Inferior parietal cortex (tissue), 1 donor: ENCODE measurements at regions not wholly inside any gene's neighbourhood (a gene's known extent, or its start where the extent isn't known, plus 50 kb on each side); places are given as distances from the start of the nearest gene placed in this dataset.
"Not testable (repeated sequence)": the region's sequence is repeated elsewhere in the genome, so short reads cannot be mapped to it uniquely, and the experiment has no call there.

ENCODE experiments used
- DNase-seq: peaks from one replicate; pipeline ENCODE4 v3.0.0-alpha.2; 2016; ENCODE audit errors: extremely low spot score

DNA sequence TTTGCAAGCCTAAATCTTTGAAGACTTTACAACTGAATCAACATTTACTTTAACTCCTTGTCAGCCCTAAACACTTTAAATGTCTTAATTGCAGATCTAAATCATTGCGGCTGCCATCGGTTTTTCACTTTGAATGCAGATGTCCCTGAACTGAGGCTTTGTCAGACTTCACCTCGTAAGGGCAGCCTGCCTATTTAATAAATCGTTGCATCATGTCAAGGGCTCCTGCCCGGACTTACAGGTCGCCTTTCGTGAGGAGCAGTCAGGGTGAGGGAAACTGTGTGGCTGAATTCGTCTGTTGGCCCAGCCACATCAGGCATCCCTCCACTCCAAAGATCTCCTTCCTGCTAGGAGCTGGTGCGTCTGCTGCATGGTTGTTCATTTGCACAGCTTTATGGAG, 368.2 kb upstream of the NPVF start:
- DNase-seq: no peak

GRCh38 chr7:25597946-25598345, 369.7 kb upstream of the NPVF start:
- DNase-seq: no peak

DNA sequence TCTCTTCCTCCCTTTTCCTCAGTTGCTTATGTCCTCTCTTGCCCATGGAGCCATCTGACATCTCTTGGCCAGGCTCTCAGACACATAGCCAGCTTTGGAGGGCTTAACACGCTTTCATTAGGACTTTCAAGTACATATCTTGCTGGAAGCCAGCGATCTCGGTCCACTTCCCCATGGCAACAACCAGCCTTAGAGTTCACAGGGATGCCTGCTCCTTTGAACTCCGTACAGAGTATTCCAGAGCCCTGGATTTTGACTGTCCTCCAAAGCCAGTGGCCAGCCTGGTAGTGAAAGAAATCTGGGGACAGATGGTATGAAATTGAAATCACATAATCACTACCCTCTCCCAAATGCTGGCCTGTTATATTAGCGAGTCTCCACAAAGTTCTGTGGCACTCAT, 370.5 kb upstream of the NPVF start:
- DNase-seq: no peak

DNA sequence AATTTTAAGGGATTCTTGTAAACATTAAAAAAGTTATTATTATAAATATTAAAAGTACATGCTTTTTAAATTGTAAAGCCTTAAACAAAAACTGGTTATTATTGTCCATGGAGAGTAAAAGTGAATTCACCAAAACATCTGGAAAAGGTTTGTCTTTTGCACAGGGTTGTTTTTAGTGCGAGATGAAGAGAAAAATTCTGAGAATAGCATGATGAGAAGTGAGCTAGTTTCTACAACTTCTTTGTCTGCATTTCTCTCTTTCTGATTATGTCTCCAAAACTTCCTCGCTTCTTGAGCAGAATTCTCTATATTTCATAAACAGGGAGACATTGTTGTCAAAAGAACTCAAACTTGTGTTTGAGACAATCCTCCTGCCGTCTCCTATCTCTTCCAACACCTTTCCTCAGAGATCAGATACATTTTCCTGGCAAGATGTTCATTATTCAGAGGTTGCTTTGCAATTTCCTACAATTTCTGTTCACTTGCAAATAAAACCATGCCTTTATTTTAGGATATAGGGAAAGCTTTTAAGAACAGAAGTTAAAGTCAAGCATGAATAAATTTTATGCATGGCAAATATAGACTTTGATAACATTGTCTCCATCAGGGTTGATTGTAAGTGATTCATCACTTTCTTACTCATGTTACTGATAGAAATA, 372.1 kb upstream of the NPVF start:
- DNase-seq: no peak

DNA sequence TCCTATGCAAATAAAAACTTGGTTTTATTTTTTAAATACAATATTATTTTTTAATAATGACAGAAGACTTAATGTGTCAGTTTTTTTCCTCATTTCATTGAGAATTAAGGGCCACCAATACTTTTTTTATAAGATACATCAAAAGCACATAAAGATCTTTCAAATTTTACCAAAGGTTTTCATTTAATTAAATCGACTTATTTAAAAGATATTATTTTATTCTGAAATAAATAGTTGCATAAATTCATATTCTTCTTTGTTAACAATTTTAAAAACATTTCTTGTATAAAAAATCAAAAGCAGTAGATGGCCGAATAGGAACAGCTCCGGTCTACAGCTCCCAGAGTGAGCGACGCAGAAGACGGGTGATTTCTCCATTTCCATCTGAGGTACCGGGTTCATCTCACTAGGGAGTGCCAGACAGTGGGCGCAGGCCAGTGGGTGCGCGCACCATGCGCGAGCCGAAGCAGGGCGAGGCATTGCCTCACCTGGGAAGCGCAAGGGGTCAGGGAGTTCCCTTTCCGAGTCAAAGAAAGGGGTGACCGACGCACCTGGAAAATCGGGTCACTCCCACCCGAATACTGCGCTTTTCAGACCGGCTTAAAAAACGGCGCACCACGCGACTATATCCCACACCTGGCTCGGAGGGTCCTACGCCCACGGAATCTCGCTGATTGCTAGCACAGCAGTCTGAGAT, 374.6 kb upstream of the NPVF start:
- DNase-seq: not testable (repeated sequence)

DNA sequence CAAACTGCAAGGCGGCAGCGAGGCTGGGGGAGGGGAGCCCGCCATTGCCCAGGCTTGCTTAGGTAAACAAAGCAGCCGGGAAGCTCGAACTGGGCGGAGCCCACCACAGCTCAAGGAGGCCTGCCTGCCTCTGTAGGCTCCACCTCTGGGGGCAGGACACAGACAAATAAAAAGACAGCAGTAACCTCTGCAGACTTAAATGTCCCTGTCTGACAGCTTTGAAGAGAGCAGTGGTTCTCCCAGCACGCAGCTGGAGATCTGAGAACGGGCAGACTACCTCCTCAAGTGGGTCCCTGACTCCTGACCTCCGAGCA, 375.1 kb upstream of the NPVF start:
- not testable (repeated sequence) for DNase-seq

DNA sequence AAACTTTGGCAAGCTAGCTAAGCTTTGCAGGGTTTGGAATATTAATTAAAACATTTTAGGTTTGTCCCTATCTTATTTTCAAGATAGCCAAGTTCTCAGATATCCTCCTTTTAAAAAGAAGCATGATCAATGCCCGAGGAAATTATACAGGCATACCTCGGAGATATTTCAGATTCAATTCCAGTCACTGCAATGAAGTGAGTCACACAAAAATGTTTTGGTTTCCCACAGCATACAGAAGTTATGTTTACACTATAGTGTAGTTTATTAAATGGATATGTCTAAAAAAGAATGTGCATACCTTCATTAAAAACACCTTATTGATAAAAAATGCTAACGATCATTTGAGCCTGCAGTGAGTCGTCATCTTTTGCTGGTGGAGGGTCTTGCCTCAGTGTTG, 382.9 kb upstream of the NPVF start:
- DNase-seq: no peak

DNA sequence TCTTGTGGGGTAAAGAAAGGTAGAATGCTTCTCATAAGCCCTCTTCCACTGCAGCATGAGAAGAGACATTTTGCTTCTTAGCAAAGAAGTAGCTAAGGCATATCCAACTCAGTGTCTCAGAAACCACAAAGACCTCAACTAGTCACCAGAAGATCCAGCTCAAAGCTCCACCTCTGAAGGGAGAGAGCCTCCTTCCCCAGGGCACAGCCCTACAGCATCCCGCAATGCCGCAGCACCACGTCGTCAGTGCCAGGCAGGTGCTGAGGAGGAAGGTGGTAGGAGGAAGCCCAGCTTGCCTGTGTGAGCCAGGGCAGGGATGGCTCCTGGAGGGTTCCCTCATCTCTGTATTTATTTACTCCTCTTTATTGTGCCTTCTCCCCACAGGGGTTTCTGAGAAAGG, 385.6 kb upstream of the NPVF start:
- DNase-seq: no peak

DNA sequence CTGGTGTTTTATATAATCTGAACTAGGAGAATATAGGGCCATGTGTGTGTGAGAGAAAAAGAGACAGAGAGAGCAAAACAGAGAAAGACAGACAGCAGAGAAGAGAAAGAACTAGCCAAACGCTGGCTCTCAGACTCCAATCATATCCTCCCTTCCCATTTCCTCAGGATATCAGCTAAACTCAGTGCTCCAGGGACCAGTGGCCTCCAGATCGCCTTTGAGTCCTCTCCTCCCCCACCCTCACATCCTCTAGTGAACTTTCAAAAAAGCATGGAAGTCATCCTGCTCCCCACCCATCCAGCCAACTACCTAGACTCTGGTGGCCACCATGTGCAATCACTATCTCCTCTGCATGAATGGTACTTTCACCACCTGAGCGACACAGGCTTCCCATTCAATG, 386.1 kb upstream of the NPVF start:
- DNase-seq: no peak

DNA sequence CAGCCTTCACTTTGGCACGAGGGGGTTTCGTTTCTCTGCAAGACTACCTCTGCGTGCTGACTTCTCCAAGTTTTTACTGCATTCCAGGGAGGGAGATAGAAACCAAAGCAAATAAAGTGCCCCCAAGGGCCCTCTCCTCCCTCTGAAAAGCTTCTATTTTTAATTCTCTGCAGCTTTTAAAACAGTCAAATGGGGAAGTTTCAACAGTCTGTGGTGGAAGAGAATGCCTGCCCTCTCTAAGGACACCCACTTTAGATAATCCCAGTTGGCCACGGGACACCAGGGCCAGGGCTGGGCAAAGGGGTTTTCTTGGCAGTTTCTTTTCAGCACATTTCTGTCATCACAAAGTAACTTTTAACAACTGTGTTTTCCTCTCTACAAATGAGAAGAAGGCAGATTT, 386.7 kb upstream of the NPVF start:
- DNase-seq: no peak

DNA sequence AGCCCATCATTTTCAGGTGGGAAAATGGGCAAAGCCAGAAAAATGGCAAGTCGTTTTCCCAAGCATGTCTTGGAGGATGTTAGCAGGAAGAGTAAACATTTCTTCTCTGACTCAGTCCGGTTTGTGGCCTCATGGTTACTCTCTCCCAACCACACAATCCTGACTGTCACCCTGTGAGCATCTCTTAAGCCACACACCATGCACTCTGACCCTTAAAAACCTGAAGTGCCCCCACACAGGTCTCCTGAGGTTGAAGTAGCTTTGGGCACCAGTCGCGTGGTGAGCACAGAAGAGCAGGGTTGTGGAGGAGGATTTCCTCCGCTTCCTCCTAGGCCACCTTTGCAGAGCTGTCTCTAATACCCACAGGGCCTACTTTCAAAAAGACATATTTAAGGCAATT, 387.3 kb upstream of the NPVF start:
- no peak for DNase-seq

- no peak for DNase-seq
Measured at GRCh38 chr7:25617214-25617613, 388.9 kb upstream of the NPVF start.

GRCh38 chr7:25617673-25618072, 389.4 kb upstream of the NPVF start:
- DNase-seq: no peak

- no peak for DNase-seq
Measured at GRCh38 chr7:25619381-25619780, 391.1 kb upstream of the NPVF start.

DNA sequence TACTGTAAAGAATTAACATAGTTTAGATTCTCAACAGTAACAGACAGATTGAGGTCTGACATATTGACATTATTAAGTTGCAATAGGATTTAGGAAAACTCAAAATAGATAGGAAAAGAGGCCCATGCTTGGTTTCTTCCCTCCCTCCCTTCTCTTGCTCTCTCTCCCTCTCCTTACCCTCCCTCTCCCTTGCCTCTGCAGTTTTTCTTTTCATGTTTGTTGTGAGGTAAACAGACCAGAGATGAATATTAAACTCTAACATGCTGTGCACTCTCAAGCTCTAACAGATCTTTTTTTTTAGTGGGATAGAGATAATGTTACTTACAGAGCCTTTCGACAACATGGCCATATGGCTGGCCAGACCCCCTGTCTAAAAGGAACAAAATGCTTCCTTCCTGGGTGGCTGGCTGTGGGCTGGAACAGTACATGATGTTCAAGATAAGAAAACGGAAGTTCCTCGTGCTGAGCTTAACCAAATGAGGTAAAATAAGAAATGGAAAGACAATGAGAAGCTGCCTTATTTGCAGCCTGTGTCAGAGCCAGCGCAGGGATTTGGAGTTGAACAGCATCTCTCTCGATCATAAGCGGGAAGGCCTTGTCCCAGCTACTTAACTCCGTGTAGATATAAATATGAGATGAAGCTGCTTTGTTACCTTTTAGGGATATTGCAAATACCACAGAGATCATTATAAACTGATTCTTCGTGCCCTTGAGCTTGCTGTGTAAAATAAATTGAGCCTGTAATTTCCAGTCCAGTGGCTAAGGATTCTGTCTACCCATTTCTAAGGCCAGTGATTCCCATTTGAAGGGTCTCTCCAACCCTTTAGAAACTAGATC, 391.9 kb upstream of the NPVF start:
- DNase-seq: peak; percentile 53

DNA sequence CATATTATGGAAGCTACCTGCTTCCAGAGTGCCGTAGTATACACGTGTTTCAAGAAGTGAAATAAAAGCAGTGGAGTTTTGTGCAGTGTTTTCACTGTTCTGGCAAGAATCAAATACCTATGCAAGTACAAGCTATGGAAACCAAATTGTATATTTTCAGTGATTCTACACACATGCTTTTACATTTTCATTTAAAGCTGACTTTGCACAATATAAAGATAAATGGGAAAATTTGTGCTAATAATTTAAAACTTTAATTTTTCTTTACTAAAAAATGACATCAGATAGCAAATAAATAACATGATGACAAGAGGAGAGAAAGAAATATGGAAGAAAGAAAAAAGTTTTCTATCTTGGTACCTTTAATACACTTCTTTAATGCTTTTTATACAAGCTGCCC, 393.7 kb upstream of the NPVF start:
- DNase-seq: no peak

DNA sequence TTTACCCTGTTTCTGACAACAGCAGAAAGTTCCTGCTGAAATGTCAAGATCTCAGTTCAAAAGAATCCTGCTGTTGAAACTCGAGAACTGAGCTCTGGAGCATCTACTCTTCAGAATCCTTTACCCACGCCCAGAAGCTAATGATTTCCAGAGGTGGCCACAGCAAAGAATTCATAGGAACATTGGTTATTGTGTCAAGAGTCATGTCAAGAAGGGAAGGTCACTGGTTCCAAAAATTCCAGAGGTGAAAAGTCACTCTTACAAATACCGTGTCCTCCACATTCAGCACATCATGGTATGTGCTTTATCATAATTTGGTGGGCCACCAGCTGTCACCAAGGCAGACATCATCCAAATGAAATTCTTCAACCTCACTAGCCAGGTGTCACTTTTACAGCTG, 394.4 kb upstream of the NPVF start:
- no peak for DNase-seq

- no peak for DNase-seq
Measured at GRCh38 chr7:25624051-25624450, 395.8 kb upstream of the NPVF start.

DNA sequence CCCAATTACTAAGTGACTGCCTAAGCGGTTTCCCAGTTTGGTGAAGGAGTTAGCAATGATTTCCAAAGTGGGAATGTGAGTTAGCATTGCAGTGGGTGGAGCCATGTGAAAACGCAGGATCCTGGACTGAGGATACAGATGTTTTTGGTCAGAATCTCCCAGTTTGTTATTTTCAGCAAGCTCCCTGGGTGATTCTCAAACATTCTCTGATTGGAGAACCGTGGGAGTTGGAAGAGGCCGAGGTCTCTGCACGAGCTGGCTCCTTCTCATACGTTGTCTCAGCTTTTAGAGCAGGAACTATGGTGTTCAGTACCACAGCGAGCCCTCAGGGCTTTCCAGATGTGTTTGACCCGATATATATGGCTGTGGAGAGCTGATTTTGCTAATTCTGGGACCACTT, 396.5 kb upstream of the NPVF start:
- DNase-seq: no peak

DNA sequence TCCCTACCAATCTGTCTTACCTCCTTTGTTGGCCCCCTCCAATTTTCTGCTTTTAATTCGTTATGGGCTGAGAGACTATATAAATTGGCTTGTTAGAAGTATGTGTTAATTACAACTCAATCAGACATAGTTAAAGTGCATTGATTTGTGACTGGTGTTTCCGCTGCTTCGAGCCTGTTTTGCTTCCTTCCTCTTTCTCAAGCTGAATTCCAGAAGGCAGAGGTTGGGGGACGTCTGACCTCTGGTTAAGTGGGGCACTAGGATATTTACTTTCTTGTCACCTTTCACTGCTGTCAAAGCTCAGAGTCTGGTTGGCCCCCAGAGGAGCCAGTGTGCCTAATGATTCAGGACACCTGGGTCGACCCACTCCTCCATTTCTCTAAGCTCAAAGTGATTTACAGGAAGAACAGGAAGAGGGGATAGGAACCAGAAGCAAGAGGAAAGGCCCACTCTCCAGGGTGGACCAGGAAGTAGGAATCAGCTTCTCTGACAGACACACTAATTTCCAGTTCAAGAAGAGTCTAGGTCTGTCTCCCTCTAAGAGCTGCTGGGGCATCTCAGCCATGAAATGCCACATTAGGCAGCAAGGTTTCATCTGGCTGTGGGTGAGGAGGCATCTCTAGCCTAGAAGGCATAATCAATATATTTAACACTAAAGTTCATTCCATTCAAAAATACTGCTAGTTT, 397.2 kb upstream of the NPVF start:
- DNase-seq: no peak

DNA sequence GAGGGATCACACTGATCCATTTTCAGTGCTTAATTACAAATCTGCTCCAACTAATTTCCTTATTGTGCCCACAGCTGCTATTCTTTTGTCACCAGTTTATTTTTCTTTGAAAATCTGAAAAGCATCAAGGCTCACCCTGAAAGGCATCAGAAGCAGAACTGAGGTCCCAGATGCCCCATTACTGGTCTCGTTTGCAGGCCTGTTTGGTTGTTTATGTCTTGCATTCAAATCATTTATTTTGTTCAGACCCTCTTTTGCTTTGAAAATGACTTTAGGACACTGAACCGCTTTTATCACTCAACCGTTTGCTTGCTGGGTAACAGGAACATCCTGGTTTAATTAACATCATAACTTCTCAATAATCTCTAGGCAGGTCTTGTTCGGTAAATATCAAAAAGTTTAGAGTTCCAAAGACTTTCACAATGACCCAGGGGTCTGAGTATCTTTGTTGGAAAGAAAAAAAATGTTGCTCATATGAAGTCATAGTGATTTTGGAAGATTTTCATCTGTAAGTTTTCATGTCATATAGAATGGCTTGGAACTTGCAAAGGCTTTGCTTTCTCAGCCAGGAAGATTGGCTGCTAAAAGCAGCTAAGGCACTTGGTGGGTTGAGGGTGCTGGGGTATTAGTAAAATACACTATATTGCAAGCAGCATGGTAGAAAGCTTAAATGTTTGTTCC, 398.3 kb upstream of the NPVF start:
- DNase-seq: no peak

DNA sequence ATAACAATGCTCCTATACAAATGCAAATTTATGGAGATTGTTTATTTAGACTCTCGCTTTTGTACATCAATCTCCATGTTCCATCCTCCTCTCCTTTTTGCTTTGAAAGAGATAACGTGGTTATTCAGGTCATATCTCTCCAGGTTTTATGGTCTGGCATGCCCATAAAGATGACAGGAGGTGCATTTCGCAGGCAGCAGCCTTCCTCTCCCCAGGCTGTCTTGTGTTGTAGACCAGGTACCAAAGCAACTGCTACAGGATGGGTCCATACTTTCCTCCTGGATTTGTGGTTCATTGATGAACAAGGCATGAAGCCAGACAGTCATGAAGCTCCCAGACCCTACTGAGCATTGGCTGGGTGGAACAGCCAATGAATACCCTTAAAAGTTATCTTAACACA, 400.2 kb upstream of the NPVF start:
- no peak for DNase-seq
